ENCODE measurements at regions not wholly inside any gene's neighbourhood (a gene's known extent, or its start where the extent isn't known, plus 50 kb on each side); places are given as distances from the start of the nearest gene placed in this dataset.

GRCh38 chr5:37938076-37938852 is 98.4 kb upstream of the GDNF start:
- ATAC-seq, result no peak
- H3K36me3 ChIP-seq, result no peaks in the 10 kb centered on the region
- intact Hi-C loops (cut with DNase I), result no loop called here
- TF ChIP-seq CTCF (IDR thresholded peaks at IDR 0.05), result no peak
- 65 to 71% methylated on average over 4 of the region's 4 CpGs for WGBS, 2 donors
- H3K9me3 ChIP-seq, result no peaks in the 10 kb centered on the region
- no peak overlapping the region for H3K4me3 ChIP-seq
- no peaks in the 10 kb centered on the region for H3K4me1 ChIP-seq
- H3K27ac ChIP-seq, result no peak overlapping the region
- no peaks in the 10 kb centered on the region for H3K27me3 ChIP-seq
- no peak for FAIRE-seq
- no peak for DNase-seq

- no peaks in the 10 kb centered on the region for H3K36me3 ChIP-seq
- FAIRE-seq (no peak), DNase-seq (no peak), ATAC-seq (no peak)
- H3K27ac ChIP-seq, result no peak overlapping the region
- 25% methylated on average over 5 of the region's 5 CpGs for WGBS, 2 donors
- no peaks in the 10 kb centered on the region for H3K27me3 ChIP-seq
- H3K4me1 ChIP-seq, result no peaks in the 10 kb centered on the region
- H3K9me3 ChIP-seq, result no peaks in the 10 kb centered on the region
- no peak for TF ChIP-seq CTCF (IDR thresholded peaks at IDR 0.05)
- intact Hi-C loops (cut with DNase I), result no loop called here
- H3K4me3 ChIP-seq, result no peak overlapping the region
Measured at GRCh38 chr5:37936091-37936490, 96.2 kb upstream of the GDNF start.

DNA sequence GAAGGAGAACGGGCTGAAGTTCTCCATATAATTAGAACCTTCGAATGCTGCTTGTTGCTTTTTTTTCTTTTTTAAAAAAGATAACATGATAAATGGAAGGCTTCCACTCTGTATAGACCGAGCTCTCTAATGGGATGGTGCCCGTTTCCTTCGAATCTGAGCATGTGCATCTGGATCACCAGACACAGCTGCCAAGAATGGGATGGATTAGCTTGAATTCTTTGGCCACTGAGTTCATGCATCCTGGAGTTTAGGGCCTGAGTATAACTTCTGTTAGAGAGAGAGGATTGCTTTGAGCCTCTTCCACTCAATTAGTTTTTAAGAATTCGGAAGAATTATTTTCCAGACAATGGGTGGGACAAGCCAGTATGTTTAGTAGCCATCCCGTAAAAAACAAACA is 93.7 kb upstream of the GDNF start:
- intact Hi-C loops (cut with DNase I), result no loop called here
- WGBS, 2 donors, result 58 to 70% methylated on average over 7 of the region's 7 CpGs
- H3K27me3 ChIP-seq, result no peaks in the 10 kb centered on the region
- no peaks in the 10 kb centered on the region for H3K9me3 ChIP-seq
- FAIRE-seq, result no peak
- no peak for TF ChIP-seq CTCF (IDR thresholded peaks at IDR 0.05)
- no peak for ATAC-seq
- H3K4me3 ChIP-seq, result no peak overlapping the region
- H3K27ac ChIP-seq, result no peak overlapping the region
- DNase-seq, result no peak
- H3K4me1 ChIP-seq, result no peaks in the 10 kb centered on the region
- H3K36me3 ChIP-seq, result no peaks in the 10 kb centered on the region

- intact Hi-C loops (cut with DNase I), result no loop called here
- no peaks in the 10 kb centered on the region for H3K36me3 ChIP-seq
- no peak for ATAC-seq
- H3K4me1 ChIP-seq, result no peaks in the 10 kb centered on the region
- no peaks in the 10 kb centered on the region for H3K9me3 ChIP-seq
- no peak for FAIRE-seq
- no peak overlapping the region for H3K27ac ChIP-seq
- WGBS, 2 donors, result 61 to 72% methylated on average over 3 of the region's 3 CpGs
- no peak for TF ChIP-seq CTCF (IDR thresholded peaks at IDR 0.05)
- no peaks in the 10 kb centered on the region for H3K27me3 ChIP-seq
- DNase-seq, result no peak
- H3K4me3 ChIP-seq, result no peak overlapping the region
Measured at GRCh38 chr5:37932450-37932849, 92.6 kb upstream of the GDNF start.

DNA sequence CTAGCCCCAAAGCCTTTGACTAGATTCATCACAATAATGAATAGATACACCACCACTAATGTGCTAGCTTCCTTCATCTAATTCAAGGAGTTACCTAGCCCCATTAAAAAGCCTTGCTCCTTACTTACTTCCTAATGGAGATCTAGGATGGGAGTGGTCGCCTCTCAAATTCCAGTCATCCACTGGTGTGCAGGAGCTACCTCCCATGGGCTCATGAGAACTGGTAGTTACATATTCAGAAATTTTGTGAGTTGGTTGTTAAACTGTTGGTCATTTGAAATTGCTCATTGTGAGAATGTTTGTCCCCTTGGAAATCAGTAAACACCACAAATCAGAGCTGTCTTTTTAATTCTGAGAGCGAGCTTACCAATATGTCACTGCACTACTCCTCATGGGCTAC is 91.7 kb upstream of the GDNF start:
- no peak for DNase-seq
- intact Hi-C loops (cut with DNase I), result no loop called here
- H3K27ac ChIP-seq, result no peak overlapping the region
- H3K4me1 ChIP-seq, result no peaks in the 10 kb centered on the region
- H3K4me3 ChIP-seq, result no peak overlapping the region
- no peak for TF ChIP-seq CTCF (IDR thresholded peaks at IDR 0.05)
- FAIRE-seq, result no peak
- H3K27me3 ChIP-seq, result no peaks in the 10 kb centered on the region
- no peak for ATAC-seq
- WGBS, 2 donors, result 88 to 90% methylated on average over 2 of the region's 2 CpGs
- no peaks in the 10 kb centered on the region for H3K36me3 ChIP-seq
- no peaks in the 10 kb centered on the region for H3K9me3 ChIP-seq

Data from pancreas (tissue), 10 donors.